ENCODE measurements at regions not wholly inside any gene's neighbourhood (a gene's known extent, or its start where the extent isn't known, plus 50 kb on each side); places are given as distances from the start of the nearest gene placed in this dataset.

DNA sequence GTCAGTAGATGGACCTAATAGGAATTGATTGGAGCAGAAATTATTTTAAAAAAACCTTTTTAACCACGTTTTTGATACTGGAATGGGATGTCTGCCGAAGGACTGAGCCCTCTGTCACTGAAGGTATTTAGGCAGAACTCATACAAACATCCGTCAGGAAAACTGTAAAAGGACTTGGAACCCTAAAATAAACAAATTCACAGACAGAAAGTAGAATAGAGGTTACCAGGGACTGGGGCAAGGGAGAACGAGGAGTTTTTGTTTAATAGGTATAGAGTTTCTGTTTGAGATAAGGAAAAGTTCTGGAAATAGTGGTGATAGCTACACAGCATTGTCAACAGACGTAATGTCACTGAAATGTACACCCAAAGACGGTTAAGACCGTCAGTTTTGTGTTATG is 105.5 kb downstream of the BCOR start:
- no TSS peak for BruUV-seq (replicated peaks)
- H3K9me3 Mint-ChIP-seq (ENCODE audit: unreplicated experiment): no peaks in the 10 kb centered on the region
- ChIA-PET CTCF (no interaction called here), POLR2A (no interaction called here)
- H3K4me1 ChIP-seq: no peaks in the 10 kb centered on the region
- no peaks in the 10 kb centered on the region for H3K36me3 ChIP-seq (ENCODE audit: control insufficient read depth, insufficient read depth, low read length)
- H3K27me3 Mint-ChIP-seq (ENCODE audit: insufficient read depth, unreplicated experiment): no peaks in the 10 kb centered on the region
- no peaks in the 10 kb centered on the region for H3K9me3 ChIP-seq
- intact Hi-C loops (cut with micrococcal nuclease; ENCODE audit: unreplicated experiment): no loop called here
- no peak overlapping the region for H3K4me3 Mint-ChIP-seq (ENCODE audit: unreplicated experiment)
- H3K27ac Mint-ChIP-seq (ENCODE audit: unreplicated experiment): no peak overlapping the region
- DNase-seq: no peak
- no peaks in the 10 kb centered on the region for H3K27me3 ChIP-seq (replicated peaks; ENCODE audit: control insufficient read depth, insufficient read depth, low read length)
- H3K36me3 Mint-ChIP-seq (ENCODE audit: insufficient read depth, unreplicated experiment): peaks cover 6% of the 10 kb centered on the region
- H3K4me1 Mint-ChIP-seq (ENCODE audit: low read depth, unreplicated experiment): peaks cover 14% of the 10 kb centered on the region
- no peak overlapping the region for H3K4me3 ChIP-seq (ENCODE audit: low read depth, low read length)
- TF ChIP-seq, protein P1, sequence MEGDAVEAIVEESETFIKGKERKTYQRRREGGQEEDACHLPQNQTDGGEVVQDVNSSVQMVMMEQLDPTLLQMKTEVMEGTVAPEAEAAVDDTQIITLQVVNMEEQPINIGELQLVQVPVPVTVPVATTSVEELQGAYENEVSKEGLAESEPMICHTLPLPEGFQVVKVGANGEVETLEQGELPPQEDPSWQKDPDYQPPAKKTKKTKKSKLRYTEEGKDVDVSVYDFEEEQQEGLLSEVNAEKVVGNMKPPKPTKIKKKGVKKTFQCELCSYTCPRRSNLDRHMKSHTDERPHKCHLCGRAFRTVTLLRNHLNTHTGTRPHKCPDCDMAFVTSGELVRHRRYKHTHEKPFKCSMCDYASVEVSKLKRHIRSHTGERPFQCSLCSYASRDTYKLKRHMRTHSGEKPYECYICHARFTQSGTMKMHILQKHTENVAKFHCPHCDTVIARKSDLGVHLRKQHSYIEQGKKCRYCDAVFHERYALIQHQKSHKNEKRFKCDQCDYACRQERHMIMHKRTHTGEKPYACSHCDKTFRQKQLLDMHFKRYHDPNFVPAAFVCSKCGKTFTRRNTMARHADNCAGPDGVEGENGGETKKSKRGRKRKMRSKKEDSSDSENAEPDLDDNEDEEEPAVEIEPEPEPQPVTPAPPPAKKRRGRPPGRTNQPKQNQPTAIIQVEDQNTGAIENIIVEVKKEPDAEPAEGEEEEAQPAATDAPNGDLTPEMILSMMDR (IDR thresholded peaks at IDR 0.05; ENCODE audit: insufficient read depth in 1 of 2, low read depth in 1 of 2, low read length in 1 of 2, severe bottlenecking in 1 of 2, unreplicated experiment in 1 of 2): no peak

DNA sequence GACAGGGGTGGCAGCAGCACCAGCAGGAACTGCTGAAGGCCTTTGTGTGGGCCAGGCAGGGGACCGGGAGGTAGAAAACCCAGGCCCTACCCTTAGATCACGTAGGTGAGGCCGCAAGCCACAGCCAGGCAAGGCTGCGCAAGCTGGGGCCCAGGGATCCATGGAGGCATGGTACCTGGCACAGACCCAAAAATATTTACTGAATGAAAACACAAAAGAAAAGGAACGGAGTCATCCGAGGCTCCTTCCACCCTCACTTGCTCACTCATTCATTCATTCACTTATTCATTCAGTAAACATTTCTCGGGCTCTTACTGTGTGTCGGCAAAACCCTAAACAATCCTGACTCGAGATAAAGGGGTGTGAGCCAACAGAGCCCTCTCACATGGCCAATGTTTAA is 102.3 kb downstream of the BCOR start:
- H3K4me3 Mint-ChIP-seq (ENCODE audit: unreplicated experiment): no peak overlapping the region
- H3K27me3 Mint-ChIP-seq (ENCODE audit: insufficient read depth, unreplicated experiment): no peaks in the 10 kb centered on the region
- H3K27ac Mint-ChIP-seq (ENCODE audit: unreplicated experiment): no peak overlapping the region
- H3K36me3 Mint-ChIP-seq (ENCODE audit: insufficient read depth, unreplicated experiment): peaks cover 6% of the 10 kb centered on the region
- Histone ChIP-seq H3K9me3 (no peaks in the 10 kb centered on the region), H3K4me3 (ENCODE audit: low read depth, low read length) (no peak overlapping the region), H3K36me3 (ENCODE audit: control insufficient read depth, insufficient read depth, low read length) (no peaks in the 10 kb centered on the region), H3K27me3 (replicated peaks; ENCODE audit: control insufficient read depth, insufficient read depth, low read length) (no peaks in the 10 kb centered on the region), H3K4me1 (no peaks in the 10 kb centered on the region)
- intact Hi-C loops (cut with micrococcal nuclease; ENCODE audit: unreplicated experiment): no loop called here
- TF ChIP-seq, protein P1 (IDR thresholded peaks at IDR 0.05; ENCODE audit: insufficient read depth in 1 of 2, low read depth in 1 of 2, low read length in 1 of 2, severe bottlenecking in 1 of 2, unreplicated experiment in 1 of 2): no peak
- no peaks in the 10 kb centered on the region for H3K9me3 Mint-ChIP-seq (ENCODE audit: unreplicated experiment)
- peaks cover 14% of the 10 kb centered on the region for H3K4me1 Mint-ChIP-seq (ENCODE audit: low read depth, unreplicated experiment)
- DNase-seq: no peak
- CTCF ChIA-PET: no interaction called here
- BruUV-seq (replicated peaks): no TSS peak
- POLR2A ChIA-PET: no interaction called here

DNA sequence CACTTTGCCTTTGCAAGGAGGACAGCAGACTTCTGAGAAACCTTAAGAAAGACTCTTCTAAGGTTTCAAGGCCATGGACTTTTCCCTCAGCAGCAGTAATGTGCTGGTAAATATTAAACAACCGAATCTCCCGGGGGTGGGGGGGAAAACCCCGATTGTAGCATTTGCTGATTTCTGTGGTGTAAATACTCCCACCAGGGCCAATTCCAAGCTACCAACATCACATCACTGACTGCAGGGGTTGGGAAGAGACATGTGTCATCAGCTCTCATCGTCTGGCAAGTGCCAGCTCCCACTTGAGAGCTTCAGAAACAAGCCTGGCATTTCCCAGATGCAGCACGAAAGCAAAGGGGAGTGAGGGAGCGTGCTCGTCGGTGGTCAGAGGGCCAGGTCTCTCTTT is 101.2 kb downstream of the BCOR start:
- Histone ChIP-seq H3K4me3 (ENCODE audit: low read depth, low read length) (no peak overlapping the region), H3K27me3 (replicated peaks; ENCODE audit: control insufficient read depth, insufficient read depth, low read length) (no peaks in the 10 kb centered on the region), H3K9me3 (no peaks in the 10 kb centered on the region), H3K4me1 (no peaks in the 10 kb centered on the region), H3K36me3 (ENCODE audit: control insufficient read depth, insufficient read depth, low read length) (no peaks in the 10 kb centered on the region)
- no TSS peak for BruUV-seq (replicated peaks)
- POLR2A ChIA-PET: no interaction called here
- CTCF ChIA-PET: no interaction called here
- Mint-ChIP-seq H3K27me3 (ENCODE audit: insufficient read depth, unreplicated experiment) (no peaks in the 10 kb centered on the region), H3K36me3 (ENCODE audit: insufficient read depth, unreplicated experiment) (peaks cover 10% of the 10 kb centered on the region), H3K4me1 (ENCODE audit: low read depth, unreplicated experiment) (peaks cover 11% of the 10 kb centered on the region), H3K4me3 (ENCODE audit: unreplicated experiment) (no peak overlapping the region), H3K27ac (ENCODE audit: unreplicated experiment) (no peak overlapping the region), H3K9me3 (ENCODE audit: unreplicated experiment) (no peaks in the 10 kb centered on the region)
- DNase-seq: no peak
- intact Hi-C loops (cut with micrococcal nuclease; ENCODE audit: unreplicated experiment): no loop called here
- TF ChIP-seq, protein P1 (IDR thresholded peaks at IDR 0.05; ENCODE audit: insufficient read depth in 1 of 2, low read depth in 1 of 2, low read length in 1 of 2, severe bottlenecking in 1 of 2, unreplicated experiment in 1 of 2): no peak

Measured in Caco-2 (cell line).